ENCODE measurements at regions not wholly inside any gene's neighbourhood (a gene's known extent, or its start where the extent isn't known, plus 50 kb on each side); places are given as distances from the start of the nearest gene placed in this dataset.

DNA sequence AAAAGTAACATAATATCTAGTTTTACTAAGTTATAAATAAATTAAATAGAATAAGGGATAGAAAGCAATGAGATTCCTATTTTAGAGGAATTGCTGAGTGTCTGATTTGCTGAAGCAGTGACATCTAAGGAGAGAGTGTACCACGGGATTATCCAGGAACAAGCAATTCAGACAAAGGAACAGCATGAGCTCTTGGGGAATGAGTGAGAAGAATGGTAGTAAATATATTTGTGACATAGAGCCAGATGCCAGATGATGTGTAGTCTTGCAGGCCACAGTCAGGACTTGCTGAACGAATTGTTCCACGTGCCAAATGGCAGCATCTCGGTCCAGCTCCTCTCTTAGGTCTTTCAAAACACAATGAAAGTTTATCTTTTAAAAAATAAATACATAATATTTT, 339.2 kb downstream of the TENT5A start:
- TF ChIP-seq, protein P1, sequence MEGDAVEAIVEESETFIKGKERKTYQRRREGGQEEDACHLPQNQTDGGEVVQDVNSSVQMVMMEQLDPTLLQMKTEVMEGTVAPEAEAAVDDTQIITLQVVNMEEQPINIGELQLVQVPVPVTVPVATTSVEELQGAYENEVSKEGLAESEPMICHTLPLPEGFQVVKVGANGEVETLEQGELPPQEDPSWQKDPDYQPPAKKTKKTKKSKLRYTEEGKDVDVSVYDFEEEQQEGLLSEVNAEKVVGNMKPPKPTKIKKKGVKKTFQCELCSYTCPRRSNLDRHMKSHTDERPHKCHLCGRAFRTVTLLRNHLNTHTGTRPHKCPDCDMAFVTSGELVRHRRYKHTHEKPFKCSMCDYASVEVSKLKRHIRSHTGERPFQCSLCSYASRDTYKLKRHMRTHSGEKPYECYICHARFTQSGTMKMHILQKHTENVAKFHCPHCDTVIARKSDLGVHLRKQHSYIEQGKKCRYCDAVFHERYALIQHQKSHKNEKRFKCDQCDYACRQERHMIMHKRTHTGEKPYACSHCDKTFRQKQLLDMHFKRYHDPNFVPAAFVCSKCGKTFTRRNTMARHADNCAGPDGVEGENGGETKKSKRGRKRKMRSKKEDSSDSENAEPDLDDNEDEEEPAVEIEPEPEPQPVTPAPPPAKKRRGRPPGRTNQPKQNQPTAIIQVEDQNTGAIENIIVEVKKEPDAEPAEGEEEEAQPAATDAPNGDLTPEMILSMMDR (IDR thresholded peaks at IDR 0.05; ENCODE audit: unreplicated experiment) = no peak
- H3K9me3 Mint-ChIP-seq (ENCODE audit: low read depth, unreplicated experiment) = peaks cover 2% of the 10 kb centered on the region
- H3K36me3 Mint-ChIP-seq (ENCODE audit: insufficient read depth, unreplicated experiment) = no peaks in the 10 kb centered on the region
- no peak overlapping the region for H3K4me3 Mint-ChIP-seq (ENCODE audit: low read depth, unreplicated experiment)
- no peaks in the 10 kb centered on the region for H3K4me1 Mint-ChIP-seq (ENCODE audit: low read depth, unreplicated experiment)
- intact Hi-C loops (cut with micrococcal nuclease; ENCODE audit: unreplicated experiment) = no loop called here
- no peaks in the 10 kb centered on the region for H3K27me3 Mint-ChIP-seq (ENCODE audit: unreplicated experiment)
- BruUV-seq (replicated peaks) = no TSS peak
- CTCF ChIA-PET = no interaction called here
- no peak overlapping the region for H3K27ac Mint-ChIP-seq (ENCODE audit: unreplicated experiment)
- no peak for DNase-seq

DNA sequence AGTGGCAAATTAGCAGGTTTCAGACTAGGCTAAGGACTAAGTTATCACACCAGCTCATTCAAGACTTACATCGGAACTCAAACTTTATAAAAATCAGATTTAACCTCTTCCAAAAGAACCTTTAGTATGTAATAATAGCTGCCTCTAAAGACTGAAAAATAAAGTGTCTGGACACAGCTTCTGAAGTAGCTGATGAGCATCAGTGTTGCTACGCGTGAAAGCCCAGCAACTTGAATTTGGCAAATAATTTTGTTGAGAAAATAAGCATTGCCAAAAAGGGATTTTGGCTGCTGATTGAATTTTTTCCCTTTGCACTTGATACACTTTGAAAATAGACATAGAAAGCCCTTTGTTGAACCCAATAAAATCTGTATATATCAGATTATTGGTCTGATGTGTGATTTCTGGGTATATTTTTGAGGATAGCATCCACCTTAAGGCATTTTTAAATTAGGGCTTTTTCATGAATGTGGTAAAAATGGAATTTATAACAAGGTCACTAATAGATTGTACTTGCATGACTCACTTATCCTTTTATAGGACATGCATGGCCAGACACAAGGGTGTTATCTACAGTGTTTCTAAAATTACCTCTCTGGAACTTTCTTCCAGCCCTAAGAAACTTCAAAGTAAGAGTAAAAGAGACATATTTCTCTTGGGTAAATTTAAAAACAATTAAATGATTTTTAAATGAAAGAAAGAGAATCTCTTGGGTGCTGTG, 350.4 kb downstream of the TENT5A start:
- Mint-ChIP-seq H3K27ac (ENCODE audit: unreplicated experiment) (no peak overlapping the region), H3K9me3 (ENCODE audit: low read depth, unreplicated experiment) (no peaks in the 10 kb centered on the region), H3K36me3 (ENCODE audit: insufficient read depth, unreplicated experiment) (no peaks in the 10 kb centered on the region), H3K4me1 (ENCODE audit: low read depth, unreplicated experiment) (no peaks in the 10 kb centered on the region), H3K27me3 (ENCODE audit: unreplicated experiment) (no peaks in the 10 kb centered on the region), H3K4me3 (ENCODE audit: low read depth, unreplicated experiment) (no peak overlapping the region)
- no peak for DNase-seq
- CTCF ChIA-PET = no interaction called here
- intact Hi-C loops (cut with micrococcal nuclease; ENCODE audit: unreplicated experiment) = no loop called here
- no TSS peak for BruUV-seq (replicated peaks)
- TF ChIP-seq, protein P1 (IDR thresholded peaks at IDR 0.05; ENCODE audit: unreplicated experiment) = no peak

DNA sequence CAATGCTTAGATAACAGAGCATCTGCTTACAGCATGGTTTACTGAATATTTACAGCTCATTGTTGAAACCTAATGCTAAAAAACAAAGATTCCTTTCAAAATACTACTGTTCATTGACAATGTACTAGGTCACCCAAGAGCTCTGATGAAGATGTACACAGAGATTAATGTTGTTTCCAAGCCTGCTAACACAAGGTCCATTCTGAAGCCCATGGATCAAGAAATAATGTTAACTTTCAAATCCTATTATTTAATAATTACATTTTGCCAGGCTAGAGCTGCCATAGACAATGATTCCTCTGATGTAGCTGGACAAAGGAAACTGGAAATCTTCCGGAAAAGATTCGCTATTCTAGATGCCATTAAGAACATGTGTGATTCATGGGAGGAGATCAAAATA, 355.6 kb downstream of the TENT5A start:
- BruUV-seq (replicated peaks) = no TSS peak
- intact Hi-C loops (cut with micrococcal nuclease; ENCODE audit: unreplicated experiment) = no loop called here
- DNase-seq = no peak
- CTCF ChIA-PET = no interaction called here
- H3K27ac Mint-ChIP-seq (ENCODE audit: unreplicated experiment) = no peak overlapping the region
- H3K4me3 Mint-ChIP-seq (ENCODE audit: low read depth, unreplicated experiment) = no peak overlapping the region
- H3K27me3 Mint-ChIP-seq (ENCODE audit: unreplicated experiment) = no peaks in the 10 kb centered on the region
- no peaks in the 10 kb centered on the region for H3K4me1 Mint-ChIP-seq (ENCODE audit: low read depth, unreplicated experiment)
- H3K36me3 Mint-ChIP-seq (ENCODE audit: insufficient read depth, unreplicated experiment) = no peaks in the 10 kb centered on the region
- TF ChIP-seq, protein P1 (IDR thresholded peaks at IDR 0.05; ENCODE audit: unreplicated experiment) = no peak
- no peaks in the 10 kb centered on the region for H3K9me3 Mint-ChIP-seq (ENCODE audit: low read depth, unreplicated experiment)

DNA sequence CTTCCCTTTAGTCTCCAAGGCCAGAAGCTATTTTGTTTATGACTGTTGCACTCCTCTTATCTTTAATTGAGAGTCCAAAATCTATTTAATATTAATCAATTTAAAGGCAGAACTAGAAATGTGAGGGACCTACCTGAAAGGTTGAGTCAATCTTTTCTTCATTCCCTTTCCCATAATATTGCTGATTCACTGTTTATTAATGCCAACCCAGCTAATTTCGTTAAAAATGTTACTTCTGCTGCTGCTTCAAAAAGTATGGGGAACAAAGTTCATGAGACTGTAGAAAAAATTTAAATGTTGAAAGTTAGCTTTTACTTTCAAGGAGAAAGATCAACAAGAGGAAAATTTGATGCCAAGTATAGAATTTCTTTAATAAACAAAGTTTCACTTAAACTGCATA, 365.3 kb downstream of the TENT5A start:
- Mint-ChIP-seq H3K9me3 (ENCODE audit: low read depth, unreplicated experiment) (peaks cover 6% of the 10 kb centered on the region), H3K4me1 (ENCODE audit: low read depth, unreplicated experiment) (no peaks in the 10 kb centered on the region), H3K4me3 (ENCODE audit: low read depth, unreplicated experiment) (no peak overlapping the region), H3K27me3 (ENCODE audit: unreplicated experiment) (no peaks in the 10 kb centered on the region), H3K36me3 (ENCODE audit: insufficient read depth, unreplicated experiment) (no peaks in the 10 kb centered on the region), H3K27ac (ENCODE audit: unreplicated experiment) (no peak overlapping the region)
- no peak for DNase-seq
- BruUV-seq (replicated peaks) = no TSS peak
- CTCF ChIA-PET = no interaction called here
- TF ChIP-seq, protein P1 (IDR thresholded peaks at IDR 0.05; ENCODE audit: unreplicated experiment) = no peak
- intact Hi-C loops (cut with micrococcal nuclease; ENCODE audit: unreplicated experiment) = no loop called here

Data from Calu3 (cell line).